Gastrocnemius medialis (tissue), 4 donors: ENCODE measurements at regions not wholly inside any gene's neighbourhood (a gene's known extent, or its start where the extent isn't known, plus 50 kb on each side); places are given as distances from the start of the nearest gene placed in this dataset.

Source experiments
- ATAC-seq, 2 donors: fragments of 150-250 bp; one replicate each; pipeline ENCODE4 v1.9.1; 2016
- DNase-seq, 2 donors: peaks; one replicate each; pipeline ENCODE4 v3.0.0-alpha.2; 2019
- H3K27ac ChIP-seq, 4 donors: fragments of 200-600 bp; sonication (generic); 1 replicate in 1 of 4; 2 replicates in 3 of 4; pipeline ENCODE4 v1.5.1; 2016 to 2018; ENCODE audit warnings: mild to moderate bottlenecking in 2 of 4, moderate library complexity in 1 of 4
- H3K27me3 ChIP-seq, 3 donors: fragments of 200-600 bp; sonication (generic) in 2 of 3; 1 replicate in 1 of 3; 2 replicates in 2 of 3; pipeline versions ENCODE4 v1.5.1 to v1.6.0; 2016 to 2019; ENCODE audit warnings: mild to moderate bottlenecking in 1 of 3, moderate library complexity in 1 of 3
- H3K36me3 ChIP-seq, 2 donors: fragments of 200-600 bp; sonication (generic) in 1 of 2; one replicate each; pipeline ENCODE4 v1.5.1; 2017 to 2018
- H3K4me1 ChIP-seq, 2 donors: fragments of 200-600 bp; sonication (generic) in 1 of 2; one replicate each; pipeline ENCODE4 v1.5.1; 2016 to 2017; ENCODE audit warnings: mild to moderate bottlenecking in 2 of 2
- H3K4me3 ChIP-seq, 4 donors: fragments of 200-600 bp; sonication (generic) in 3 of 4; 1 replicate in 1 of 4; 2 replicates in 3 of 4; pipeline ENCODE4 v1.5.1; 2016 to 2019; ENCODE audit warnings: mild to moderate bottlenecking in 2 of 4
- H3K9me3 ChIP-seq, 3 donors: fragments of 200-600 bp; sonication (generic) in 2 of 3; 1 replicate in 1 of 3; 2 replicates in 2 of 3; pipeline ENCODE4 v1.5.1; 2016 to 2019
- CTCF ChIP-seq, 5 experiments: fragments of 450-650 bp in 3 of 5; fragments of 200-600 bp in 2 of 5; sonication (generic) in 2 of 5; IDR thresholded peaks in 4 of 5; conservative IDR thresholded peaks in 1 of 5; 1 replicate in 4 of 5; 2 replicates in 1 of 5; pipeline ENCODE4 v1.5.1; 2016 to 2019; ENCODE audit warnings: antibody characterized with exemption in 5 of 5, mild to moderate bottlenecking in 3 of 5, moderate library complexity in 3 of 5
- POLR2A ChIP-seq, 2 donors: fragments of 450-650 bp; IDR thresholded peaks; one replicate each; pipeline ENCODE4 v1.6.1; 2017; ENCODE audit warnings: antibody characterized with exemption in 2 of 2, mild to moderate bottlenecking in 2 of 2, moderate library complexity in 2 of 2
- in situ Hi-C, 4 donors: fragments of 200-750 bp; cut with MboI; loops; one replicate each; pipeline versions ENCODE4 v1.15.0 to v1.8.0; 2017; ENCODE audit warnings: low sequenced_read_pairs in 4 of 4
- intact Hi-C: fragments of 100-400 bp; cut with DNase I; formaldehyde crosslinking; loops from one replicate; pipeline ENCODE4 v1.15.1; 2023; ENCODE audit warnings: low total_unique reads

GRCh38 chr10:9010093-9010492 lies 955.6 kb downstream of the GATA3 start:
- Histone ChIP-seq H3K36me3 (no peaks in the 10 kb centered on the region), H3K27ac (no peak overlapping the region), H3K9me3 (no peaks in the 10 kb centered on the region), H3K4me1 (no peaks in the 10 kb centered on the region), H3K27me3 (no peaks in the 10 kb centered on the region), H3K4me3 (no peak overlapping the region)
- in situ Hi-C loops = no loop called here
- TF ChIP-seq POLR2A (IDR thresholded peaks at IDR 0.05) (no peak), CTCF (IDR thresholded peaks at IDR 0.05 in 4 of 5, conservative IDR thresholded peaks at IDR 0.05 in 1 of 5) (no peak)
- ATAC-seq (no peak), DNase-seq (no peak)
- intact Hi-C loops = no loop called here

DNA sequence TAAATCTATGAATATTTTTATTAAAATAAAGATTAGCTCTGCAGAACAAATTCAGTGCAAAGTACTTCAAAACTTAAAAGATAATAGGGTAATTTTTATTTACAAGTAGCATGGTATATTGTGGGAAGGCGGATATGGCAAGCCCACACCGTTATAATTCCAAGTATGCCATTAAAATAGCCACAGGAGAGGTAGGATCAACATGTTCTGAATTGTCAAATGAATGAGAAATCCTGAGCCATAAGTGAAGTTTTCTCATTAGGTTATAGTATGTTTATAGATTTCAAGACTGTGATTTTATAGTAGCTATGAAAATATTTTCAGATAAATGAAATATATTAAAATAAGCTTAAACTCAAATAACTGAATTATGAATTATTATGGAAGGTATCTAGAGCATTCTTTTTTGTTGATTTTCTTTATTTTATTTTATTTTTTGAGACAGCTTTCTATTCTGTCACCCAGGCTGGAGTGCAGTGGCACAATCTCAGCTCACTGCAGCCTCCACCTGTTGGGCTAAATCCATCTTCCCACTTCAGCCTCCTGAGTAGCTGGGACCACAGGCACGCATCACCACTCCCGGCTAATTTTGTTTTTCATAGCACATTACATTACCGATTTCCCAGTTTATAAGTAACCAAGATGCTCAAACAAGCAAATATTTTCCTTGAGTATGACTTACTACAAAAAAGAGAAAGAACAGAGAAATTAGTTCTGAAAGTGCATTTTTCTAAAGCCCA lies 956.6 kb downstream of the GATA3 start:
- H3K4me3 ChIP-seq = no peak overlapping the region
- no peak overlapping the region for H3K27ac ChIP-seq
- no peaks in the 10 kb centered on the region for H3K9me3 ChIP-seq
- DNase-seq (no peak), ATAC-seq (no peak)
- intact Hi-C loops = no loop called here
- H3K4me1 ChIP-seq = no peaks in the 10 kb centered on the region
- no peaks in the 10 kb centered on the region for H3K27me3 ChIP-seq
- in situ Hi-C loops = no loop called here
- H3K36me3 ChIP-seq = no peaks in the 10 kb centered on the region
- TF ChIP-seq CTCF (IDR thresholded peaks at IDR 0.05 in 4 of 5, conservative IDR thresholded peaks at IDR 0.05 in 1 of 5) (no peak), POLR2A (IDR thresholded peaks at IDR 0.05) (no peak)

GRCh38 chr10:9012312-9012711 lies 957.8 kb downstream of the GATA3 start:
- no peak for ATAC-seq
- no peak for DNase-seq
- TF ChIP-seq CTCF (IDR thresholded peaks at IDR 0.05 in 4 of 5, conservative IDR thresholded peaks at IDR 0.05 in 1 of 5) (no peak), POLR2A (IDR thresholded peaks at IDR 0.05) (no peak)
- Histone ChIP-seq H3K36me3 (no peaks in the 10 kb centered on the region), H3K27me3 (no peaks in the 10 kb centered on the region), H3K9me3 (no peaks in the 10 kb centered on the region), H3K27ac (no peak overlapping the region), H3K4me1 (no peaks in the 10 kb centered on the region), H3K4me3 (no peak overlapping the region)
- in situ Hi-C loops = no loop called here
- intact Hi-C loops = no loop called here

GRCh38 chr10:9015005-9015404 lies 960.5 kb downstream of the GATA3 start:
- in situ Hi-C loops (no loop called here), intact Hi-C loops (no loop called here)
- ATAC-seq (no peak), DNase-seq (no peak)
- H3K36me3 ChIP-seq = no peaks in the 10 kb centered on the region
- no peaks in the 10 kb centered on the region for H3K4me1 ChIP-seq
- TF ChIP-seq POLR2A (IDR thresholded peaks at IDR 0.05) (no peak), CTCF (IDR thresholded peaks at IDR 0.05 in 4 of 5, conservative IDR thresholded peaks at IDR 0.05 in 1 of 5) (no peak)
- no peaks in the 10 kb centered on the region for H3K27me3 ChIP-seq
- H3K9me3 ChIP-seq = no peaks in the 10 kb centered on the region
- no peak overlapping the region for H3K4me3 ChIP-seq
- H3K27ac ChIP-seq = no peak overlapping the region

DNA sequence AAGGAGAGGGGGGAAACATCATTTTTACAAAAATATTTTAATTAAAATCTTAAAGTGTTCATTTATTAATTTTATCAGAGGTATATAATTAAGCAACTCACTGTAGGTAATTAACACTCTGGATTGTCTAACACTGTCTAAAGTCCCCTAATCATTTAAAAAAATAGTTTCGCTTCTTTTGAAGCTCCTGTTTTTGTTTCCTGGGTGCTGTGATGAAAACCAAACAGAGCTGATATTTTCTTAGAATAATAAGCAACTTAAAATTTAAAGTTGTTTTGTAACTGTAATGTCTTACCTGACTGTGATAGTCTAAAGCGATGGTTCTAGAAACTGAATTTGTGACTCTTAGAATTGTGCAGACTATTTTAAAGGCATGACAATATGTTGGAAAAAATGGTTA lies 961.0 kb downstream of the GATA3 start:
- intact Hi-C loops = no loop called here
- H3K4me3 ChIP-seq = no peak overlapping the region
- no peak for TF ChIP-seq POLR2A (IDR thresholded peaks at IDR 0.05)
- H3K9me3 ChIP-seq = no peaks in the 10 kb centered on the region
- ATAC-seq = no peak
- no peaks in the 10 kb centered on the region for H3K27me3 ChIP-seq
- H3K27ac ChIP-seq = no peak overlapping the region
- in situ Hi-C loops = no loop called here
- H3K4me1 ChIP-seq = no peaks in the 10 kb centered on the region
- DNase-seq = no peak
- no peaks in the 10 kb centered on the region for H3K36me3 ChIP-seq
